Liver (tissue), 8 donors: ENCODE measurements at regions not wholly inside any gene's neighbourhood (a gene's known extent, or its start where the extent isn't known, plus 50 kb on each side); places are given as distances from the start of the nearest gene placed in this dataset.

Experiments
- DNase-seq: peaks from one replicate; pipeline ENCODE4 v3.0.0-alpha.2; 2017; ENCODE audit warnings: low spot score
- H3K27ac ChIP-seq, 2 donors: one replicate each; pipeline ENCODE4 v1.7.0; 2013; ENCODE audit warnings: inconsistent platforms in 2 of 2, low read length in 2 of 2, control low read depth in 1 of 2, low read depth in 1 of 2, mild to moderate bottlenecking in 1 of 2
- H3K27me3 ChIP-seq, 4 donors: one replicate each; pipeline versions ENCODE4 v1.6.1 to v1.7.0; 2013; ENCODE audit warnings: low read length in 3 of 4, inconsistent platforms in 1 of 4, mild to moderate bottlenecking in 1 of 4, moderate library complexity in 1 of 4; ENCODE audit not compliant: control insufficient read depth in 4 of 4, insufficient read depth in 4 of 4
- H3K36me3 ChIP-seq, 4 donors: one replicate each; pipeline versions ENCODE4 v1.6.1 to v1.7.0; 2013; ENCODE audit warnings: low read length in 3 of 4, mild to moderate bottlenecking in 3 of 4, low read depth in 1 of 4, moderate library complexity in 1 of 4; ENCODE audit not compliant: control insufficient read depth in 4 of 4, insufficient read depth in 3 of 4
- H3K4me1 ChIP-seq, 4 donors: one replicate each; pipeline versions ENCODE4 v1.6.1 to v1.7.0; 2013; ENCODE audit warnings: low read length in 3 of 4, mild to moderate bottlenecking in 3 of 4, moderate library complexity in 1 of 4; ENCODE audit not compliant: control insufficient read depth in 4 of 4, insufficient read depth in 4 of 4
- H3K4me3 ChIP-seq, 3 donors: one replicate each; pipeline versions ENCODE4 v1.6.1 to v1.7.0; 2013; ENCODE audit warnings: low read length in 3 of 3, control low read depth in 1 of 3, low read depth in 1 of 3, mild to moderate bottlenecking in 1 of 3
- H3K9ac ChIP-seq, 2 donors: one replicate each; pipeline ENCODE4 v1.7.0; 2013; ENCODE audit warnings: low read length in 2 of 2, mild to moderate bottlenecking in 2 of 2, moderate library complexity in 2 of 2, control low read depth in 1 of 2, low read depth in 1 of 2
- H3K9me3 ChIP-seq, 4 donors: one replicate each; pipeline versions ENCODE4 v1.6.1 to v1.7.0; 2013; ENCODE audit warnings: low read length in 3 of 4; ENCODE audit not compliant: control insufficient read depth in 4 of 4
- CTCF ChIP-seq: fragments of 150-350 bp; IDR thresholded peaks from 2 replicates; pipeline ENCODE4 v1.5.1; 2017; ENCODE audit warnings: improper control_type of control experiment, low read depth, low read length; ENCODE audit not compliant: missing input control
- EGR1 ChIP-seq, 2 donors: IDR thresholded peaks; 2 replicates each; pipeline ENCODE4 v1.6.1; 2016 to 2018; ENCODE audit warnings: antibody characterized with exemption in 2 of 2, low read depth in 2 of 2
- FOXA1 ChIP-seq: IDR thresholded peaks from 2 replicates; pipeline ENCODE4 v1.6.1; 2016; ENCODE audit warnings: antibody characterized with exemption
- FOXA2 ChIP-seq: IDR thresholded peaks from 2 replicates; pipeline ENCODE4 v1.6.1; 2016; ENCODE audit warnings: antibody characterized with exemption
- GABPA ChIP-seq, 2 donors: IDR thresholded peaks in 1 of 2; conservative IDR thresholded peaks in 1 of 2; 2 replicates each; pipeline ENCODE4 v1.6.1; 2016; ENCODE audit warnings: antibody characterized with exemption in 2 of 2, mild to moderate bottlenecking in 1 of 2, moderate library complexity in 1 of 2
- JUND ChIP-seq, 2 donors: IDR thresholded peaks; 2 replicates each; pipeline ENCODE4 v1.6.1; 2016; ENCODE audit warnings: antibody characterized with exemption in 2 of 2
- RAD21 ChIP-seq, 2 donors: IDR thresholded peaks; 2 replicates each; pipeline ENCODE4 v1.6.1; 2016; ENCODE audit warnings: antibody characterized with exemption in 2 of 2, mild to moderate bottlenecking in 2 of 2
- REST ChIP-seq: IDR thresholded peaks from 2 replicates; pipeline ENCODE4 v1.6.1; 2016; ENCODE audit warnings: antibody characterized with exemption, mild to moderate bottlenecking
- SP1 ChIP-seq: IDR thresholded peaks from 2 replicates; pipeline ENCODE4 v1.6.1; 2018; ENCODE audit warnings: antibody characterized with exemption, mild to moderate bottlenecking
- TAF1 ChIP-seq: conservative IDR thresholded peaks from 2 replicates; pipeline ENCODE4 v1.6.1; 2016; ENCODE audit warnings: antibody characterized with exemption, mild to moderate bottlenecking
- YY1 ChIP-seq: IDR thresholded peaks from 2 replicates; pipeline ENCODE4 v1.6.1; 2016; ENCODE audit warnings: antibody characterized with exemption, mild to moderate bottlenecking
- WGBS: extraction: QIAGEN DNeasy Blood & Tissue Kit; methylation state at CpG from one replicate; pipeline ENCODE4 v1.1.7; 2013; 5-methylcytosine and 5-hydroxymethylcytosine counted together
- TF ChIP-seq, protein P1 (sequence below): IDR thresholded peaks from 2 replicates; pipeline ENCODE4 v1.6.1; 2016; ENCODE audit warnings: antibody characterized with exemption
- donor health status: healthy.
- donor health status: healthy.
- donor health status: healthy.
- donor health status: healthy.
- donor health status: healthy.

DNA sequence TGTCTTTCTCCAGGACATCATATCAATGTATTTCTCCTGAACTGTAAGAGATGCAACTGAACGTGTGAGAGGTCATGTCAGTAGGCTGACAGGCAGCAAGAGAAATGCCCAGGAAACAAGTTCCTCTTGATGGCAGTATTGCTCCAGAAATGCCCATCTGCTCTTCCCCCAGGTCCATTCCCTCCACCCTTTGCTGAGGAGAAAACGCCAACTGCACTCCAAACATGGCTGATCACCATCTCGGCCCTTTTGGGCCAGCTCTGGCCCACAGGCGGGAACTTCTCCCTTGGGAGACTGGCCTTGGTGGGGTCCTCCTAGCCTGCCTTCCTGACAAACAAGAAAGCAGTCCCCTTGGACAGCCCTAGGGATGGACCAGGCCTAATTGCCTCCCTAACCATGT, 276.5 kb upstream of the AGTR2 start:
- no peaks in the 10 kb centered on the region for H3K9me3 ChIP-seq
- DNase-seq = no peak
- TF ChIP-seq CTCF (peak; percentile 24), SP1 (no peak), RAD21 (IDR thresholded peaks at IDR 0.05) (peak; percentile 42 to 88)
- TF ChIP-seq, protein P1, sequence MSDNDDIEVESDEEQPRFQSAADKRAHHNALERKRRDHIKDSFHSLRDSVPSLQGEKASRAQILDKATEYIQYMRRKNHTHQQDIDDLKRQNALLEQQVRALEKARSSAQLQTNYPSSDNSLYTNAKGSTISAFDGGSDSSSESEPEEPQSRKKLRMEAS = no peak
- 71% methylated on average over 4 of the region's 4 CpGs for WGBS
- H3K4me3 ChIP-seq = no peak overlapping the region
- no peak overlapping the region for H3K9ac ChIP-seq
- H3K36me3 ChIP-seq = no peaks in the 10 kb centered on the region
- H3K27me3 ChIP-seq = no peaks in the 10 kb centered on the region
- peaks cover 2 to 39% (median 31%) of the 10 kb centered on the region in 4 donors for H3K4me1 ChIP-seq
- H3K27ac ChIP-seq = no peak overlapping the region

- H3K4me1 ChIP-seq = peaks cover 2 to 40% (median 31%) of the 10 kb centered on the region in 4 donors
- no peak overlapping the region for H3K27ac ChIP-seq
- DNase-seq = no peak
Observed at GRCh38 chrX:115895678-115896329, 274.7 kb upstream of the AGTR2 start.

More at GRCh38 chrX:115895678-115896329, 274.7 kb upstream of the AGTR2 start:
- WGBS = 95% methylated on average over 6 of the region's 6 CpGs
- H3K27me3 ChIP-seq = no peaks in the 10 kb centered on the region
- no peaks in the 10 kb centered on the region for H3K9me3 ChIP-seq
- no peak overlapping the region for H3K4me3 ChIP-seq
- no peak for TF ChIP-seq FOXA1
- TF ChIP-seq, protein P1 = no peak
- no peak for TF ChIP-seq EGR1 (IDR thresholded peaks at IDR 0.05; ENCODE audit: low read depth in 2 of 2)
- TF ChIP-seq FOXA2 = no peak
- no peak for TF ChIP-seq GABPA (IDR thresholded peaks at IDR 0.05 in 1 of 2, conservative IDR thresholded peaks at IDR 0.05 in 1 of 2)
- no peak for TF ChIP-seq JUND (IDR thresholded peaks at IDR 0.05)
- no peak for TF ChIP-seq TAF1
- TF ChIP-seq YY1 = no peak
- TF ChIP-seq REST = no peak
- TF ChIP-seq CTCF = no peak
- TF ChIP-seq SP1 = no peak
- no peak overlapping the region for H3K9ac ChIP-seq
- no peaks in the 10 kb centered on the region for H3K36me3 ChIP-seq
